Ovary (tissue), 7 donors: ENCODE measurements at regions not wholly inside any gene's neighbourhood (a gene's known extent, or its start where the extent isn't known, plus 50 kb on each side); places are given as distances from the start of the nearest gene placed in this dataset.

Experiments used
- DNase-seq, 5 donors: peaks; one replicate each; pipeline ENCODE4 v3.0.0-alpha.2; 2019 to 2020
- H3K27ac ChIP-seq, 2 donors: fragments of 200-600 bp; one replicate each; pipeline versions ENCODE4 v1.5.1 to v1.8.0; 2019 to 2022
- H3K27me3 ChIP-seq: fragments of 200-600 bp; one replicate; pipeline ENCODE4 v1.8.0; 2022
- H3K36me3 ChIP-seq: fragments of 200-600 bp; sonication (generic); one replicate; pipeline ENCODE4 v1.5.1; 2019
- H3K4me1 ChIP-seq: one replicate; pipeline ENCODE4 v1.8.1; 2013; ENCODE audit warnings: mild to moderate bottlenecking, moderate library complexity; ENCODE audit not compliant: insufficient read depth
- H3K4me3 ChIP-seq: fragments of 200-600 bp; sonication (generic); one replicate; pipeline ENCODE4 v1.5.1; 2017
- H3K9me3 ChIP-seq, 2 donors: fragments of 200-600 bp in 1 of 2; sonication (generic) in 1 of 2; one replicate each; pipeline versions ENCODE4 v1.5.1 to v1.8.1; 2013 to 2019; ENCODE audit warnings: mild to moderate bottlenecking in 1 of 2, moderate library complexity in 1 of 2
- CTCF ChIP-seq, 3 donors: fragments of 450-650 bp in 2 of 3; fragments of 200-600 bp in 1 of 3; IDR thresholded peaks; one replicate each; pipeline versions ENCODE4 v1.5.1 to v1.8.0; 2016 to 2022; ENCODE audit warnings: antibody characterized with exemption in 3 of 3, mild to moderate bottlenecking in 1 of 3
- EP300 ChIP-seq: sonication (generic); formaldehyde crosslinking; IDR thresholded peaks from one replicate; pipeline ENCODE4 v1.6.1; 2017; ENCODE audit warnings: antibody characterized with exemption
- POLR2A ChIP-seq: fragments of 450-650 bp; IDR thresholded peaks from one replicate; pipeline ENCODE4 v1.6.1; 2017; ENCODE audit warnings: antibody characterized with exemption, mild to moderate bottlenecking, moderate library complexity
- WGBS, 3 donors: extraction: QIAGEN DNeasy Blood & Tissue Kit in 1 of 3; methylation state at CpG; one replicate each; pipeline versions ENCODE4 v1.1.5 to v1.1.7; 2013 to 2017; 5-methylcytosine and 5-hydroxymethylcytosine counted together
- intact Hi-C, 4 donors: fragments of 100-400 bp; cut with DNase I; formaldehyde crosslinking; loops; one replicate each; pipeline versions ENCODE4 v1.11.0 to v1.15.1; 2022 to 2023
- donor health status: DM: no; HTN: no; CAD: no; lungs with moderate emphysema.
- donor health status: DM: no; HTN: no; CAD: no.
- donor health status: Bipolar disorder and iron deficiency.
- donor health status: DM: no; HTN: no; CAD: no.
- donor health status: DM: yes; HTN: yes; CAD: no.

GRCh38 chr2:153079315-153079714 lies 360.9 kb downstream of the ARL6IP6 start:
- 2 to 52% (median 48%) methylated on average over 1 of the region's 1 CpG for WGBS, 3 donors

GRCh38 chr2:153077311-153077710 lies 358.9 kb downstream of the ARL6IP6 start:
- H3K27ac ChIP-seq, result no peak overlapping the region
- no peaks in the 10 kb centered on the region for H3K27me3 ChIP-seq
- no peaks in the 10 kb centered on the region for H3K36me3 ChIP-seq
- H3K4me3 ChIP-seq, result no peak overlapping the region
- no peak for TF ChIP-seq CTCF (IDR thresholded peaks at IDR 0.05)
- TF ChIP-seq POLR2A, result no peak
- no peak for TF ChIP-seq EP300
- no peaks in the 10 kb centered on the region for H3K9me3 ChIP-seq
- no peak for DNase-seq
- intact Hi-C loops, result no loop called here
- 38 to 61% (median 43%) methylated on average over 2 of the region's 2 CpGs for WGBS, 3 donors
- H3K4me1 ChIP-seq, result no peaks in the 10 kb centered on the region

More at GRCh38 chr2:153079315-153079714, 360.9 kb downstream of the ARL6IP6 start:
- no peaks in the 10 kb centered on the region for H3K27me3 ChIP-seq
- no peak for TF ChIP-seq EP300
- TF ChIP-seq POLR2A, result no peak
- TF ChIP-seq CTCF (IDR thresholded peaks at IDR 0.05), result no peak
- no peaks in the 10 kb centered on the region for H3K36me3 ChIP-seq
- DNase-seq, result no peak
- no peak overlapping the region for H3K27ac ChIP-seq
- intact Hi-C loops, result no loop called here
- no peaks in the 10 kb centered on the region for H3K4me1 ChIP-seq
- H3K9me3 ChIP-seq, result no peaks in the 10 kb centered on the region
- H3K4me3 ChIP-seq, result no peak overlapping the region

GRCh38 chr2:153074207-153074606 lies 355.8 kb downstream of the ARL6IP6 start:
- no peak for DNase-seq
- Histone ChIP-seq H3K36me3 (no peaks in the 10 kb centered on the region), H3K27ac (no peak overlapping the region), H3K9me3 (no peaks in the 10 kb centered on the region), H3K27me3 (no peaks in the 10 kb centered on the region), H3K4me1 (peaks cover 1% of the 10 kb centered on the region), H3K4me3 (no peak overlapping the region)
- intact Hi-C loops, result no loop called here
- 88 to 100% (median 97%) methylated on average over 1 of the region's 1 CpG for WGBS, 3 donors
- TF ChIP-seq EP300 (no peak), CTCF (IDR thresholded peaks at IDR 0.05) (no peak), POLR2A (no peak)

- Histone ChIP-seq H3K4me3 (no peak overlapping the region), H3K9me3 (no peaks in the 10 kb centered on the region), H3K27me3 (no peaks in the 10 kb centered on the region), H3K36me3 (no peaks in the 10 kb centered on the region), H3K4me1 (peaks cover 1% of the 10 kb centered on the region), H3K27ac (no peak overlapping the region)
- DNase-seq, result no peak
- intact Hi-C loops, result no loop called here
- 72 to 82% (median 75%) methylated on average over 8 of the region's 8 CpGs for WGBS, 3 donors
- no peak for TF ChIP-seq POLR2A
- TF ChIP-seq CTCF (IDR thresholded peaks at IDR 0.05), result no peak
- TF ChIP-seq EP300, result no peak
Observed at GRCh38 chr2:153072813-153073212, 354.4 kb downstream of the ARL6IP6 start.

GRCh38 chr2:153072077-153072476 lies 353.7 kb downstream of the ARL6IP6 start:
- Histone ChIP-seq H3K4me3 (no peak overlapping the region), H3K9me3 (no peaks in the 10 kb centered on the region), H3K4me1 (peaks cover 1% of the 10 kb centered on the region), H3K36me3 (no peaks in the 10 kb centered on the region), H3K27me3 (no peaks in the 10 kb centered on the region), H3K27ac (no peak overlapping the region)
- no peak for DNase-seq
- intact Hi-C loops, result no loop called here
- TF ChIP-seq CTCF (IDR thresholded peaks at IDR 0.05), result no peak
- TF ChIP-seq EP300, result no peak
- TF ChIP-seq POLR2A, result no peak
- WGBS, 3 donors, result 19 to 22% (median 22%) methylated on average over 6 of the region's 6 CpGs
